Fibroblast of lung (primary cell): ENCODE measurements at regions not wholly inside any gene's neighbourhood (a gene's known extent, or its start where the extent isn't known, plus 50 kb on each side); places are given as distances from the start of the nearest gene placed in this dataset.

Experiments used
- DNase-seq, 2 donors: peaks; one replicate each; pipeline versions ENCODE4 v3.0.0 to v3.0.0-alpha.2; 2010; ENCODE audit warnings: low read depth in 2 of 2
- H2AFZ ChIP-seq: 2 replicates; pipeline ENCODE4 v1.5.1; 2012; ENCODE audit warnings: low read length, control low read depth, inconsistent platforms
- H3K27ac ChIP-seq: 2 replicates; pipeline ENCODE4 v1.5.1; 2011; ENCODE audit warnings: low read length, control low read depth; ENCODE audit not compliant: insufficient read depth
- H3K27me3 ChIP-seq: 2 replicates; pipeline ENCODE4 v1.5.1; 2011; ENCODE audit warnings: mild to moderate bottlenecking, low read length; ENCODE audit not compliant: control insufficient read depth, insufficient read depth
- H3K36me3 ChIP-seq: 2 replicates; pipeline ENCODE4 v1.5.1; 2011; ENCODE audit warnings: low read length; ENCODE audit not compliant: control insufficient read depth, insufficient read depth
- H3K4me1 ChIP-seq: 2 replicates; pipeline ENCODE4 v1.5.1; 2011; ENCODE audit warnings: low read length; ENCODE audit not compliant: control insufficient read depth, insufficient read depth; ENCODE audit errors: extremely low read depth
- H3K4me2 ChIP-seq: 2 replicates; pipeline ENCODE4 v1.5.1; 2011; ENCODE audit warnings: low read length, control low read depth; ENCODE audit not compliant: insufficient read depth; ENCODE audit errors: extremely low read depth
- H3K4me3 ChIP-seq, 4 experiments: fragments of 200-600 bp in 1 of 4; sonication (generic) in 1 of 4; replicated peaks in 1 of 4; 2 replicates each; pipeline ENCODE4 v1.5.1; 2011 to 2016; ENCODE audit warnings: low read length in 4 of 4, low read depth in 3 of 4, mild to moderate bottlenecking in 3 of 4, control low read depth in 2 of 4, inconsistent platforms in 1 of 4, mixed read lengths in 1 of 4; ENCODE audit not compliant: insufficient read depth in 1 of 4; ENCODE audit errors: control extremely low read depth in 1 of 4
- H3K79me2 ChIP-seq: 2 replicates; pipeline ENCODE4 v1.5.1; 2012; ENCODE audit warnings: mild to moderate bottlenecking, low read length, inconsistent platforms; ENCODE audit not compliant: control insufficient read depth, insufficient read depth
- H3K9ac ChIP-seq: 2 replicates; pipeline ENCODE4 v1.5.1; 2011; ENCODE audit warnings: mild to moderate bottlenecking, low read length, control low read depth; ENCODE audit not compliant: insufficient read depth
- H3K9me3 ChIP-seq: 2 replicates; pipeline ENCODE4 v1.5.1; 2012; ENCODE audit warnings: low read depth, low read length; ENCODE audit not compliant: control insufficient read depth, insufficient read depth
- H4K20me1 ChIP-seq: 2 replicates; pipeline ENCODE4 v1.5.1; 2011; ENCODE audit warnings: low read length; ENCODE audit not compliant: control insufficient read depth, insufficient read depth; ENCODE audit errors: extremely low read depth
- CTCF ChIP-seq, 2 donors: IDR thresholded peaks in 1 of 2; conservative IDR thresholded peaks in 1 of 2; 1 replicate in 1 of 2; 2 replicates in 1 of 2; pipeline ENCODE4 v1.5.1; 2011 to 2012; ENCODE audit warnings: low read length in 2 of 2, control low read depth in 1 of 2, inconsistent platforms in 1 of 2, low read depth in 1 of 2, mild to moderate bottlenecking in 1 of 2
- EZH2 ChIP-seq: IDR thresholded peaks from 2 replicates; pipeline ENCODE4 v1.5.1; 2012; ENCODE audit warnings: low read length, control low read depth, mild to moderate bottlenecking; ENCODE audit errors: missing control alignments

DNA sequence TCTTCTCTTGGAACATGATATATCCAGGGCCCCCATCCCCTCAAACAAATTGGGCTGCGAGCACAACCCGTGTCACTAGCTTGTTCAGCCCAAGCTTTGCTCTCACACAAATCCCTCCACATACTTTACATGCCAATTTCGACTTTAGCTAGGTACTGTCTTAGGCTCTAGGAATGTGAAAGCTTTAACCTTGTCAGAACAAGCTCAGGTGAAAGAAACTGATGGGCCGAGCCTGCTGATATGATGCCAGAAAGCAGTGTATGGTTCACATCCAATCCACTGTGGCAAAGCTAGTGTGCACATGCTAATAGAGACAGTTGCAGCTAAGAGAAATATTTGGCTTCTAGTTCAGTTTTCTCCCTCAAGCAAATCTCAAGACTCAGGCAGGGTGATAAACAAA lies 79.5 kb downstream of the TNFSF18 start:
- Histone ChIP-seq H3K4me1 (peaks cover 7% of the 10 kb centered on the region), H4K20me1 (no peaks in the 10 kb centered on the region), H3K9ac (no peak overlapping the region), H3K4me3 (no peak overlapping the region), H3K79me2 (no peaks in the 10 kb centered on the region), H3K36me3 (no peaks in the 10 kb centered on the region), H3K27ac (no peak overlapping the region), H2AFZ (no peak overlapping the region), H3K27me3 (no peaks in the 10 kb centered on the region), H3K4me2 (no peak overlapping the region), H3K9me3 (no peaks in the 10 kb centered on the region)
- DNase-seq, result no peak
- TF ChIP-seq EZH2 (no peak), CTCF (conservative IDR thresholded peaks at IDR 0.05 in 1 of 2, IDR thresholded peaks at IDR 0.05 in 1 of 2; ENCODE audit: low read depth in 1 of 2, low read length in 2 of 2) (no peak)

DNA sequence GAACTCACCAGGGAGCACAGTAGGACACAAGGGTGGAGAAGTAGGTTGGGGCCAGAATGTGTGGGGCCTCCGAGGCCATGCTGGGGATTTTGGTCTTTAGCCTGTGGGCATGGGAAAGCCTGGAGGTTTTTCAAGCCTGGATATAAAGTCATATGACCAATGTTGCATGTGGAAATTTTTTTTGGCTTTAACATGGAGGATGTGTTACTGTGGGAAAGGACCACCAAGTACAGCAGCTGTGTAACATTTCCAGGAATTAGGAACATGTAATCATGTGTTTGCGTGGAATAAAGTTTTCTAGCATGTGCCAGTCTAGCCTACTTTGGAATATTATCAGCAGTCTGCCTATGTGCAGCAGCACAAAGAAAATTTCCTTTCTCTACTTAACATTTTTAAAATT lies 78.5 kb downstream of the TNFSF18 start:
- no peak overlapping the region for H2AFZ ChIP-seq
- no peak for DNase-seq

GRCh38 chr1:172973424-172973823 lies 77.3 kb downstream of the TNFSF18 start:
- Histone ChIP-seq H3K9me3 (no peaks in the 10 kb centered on the region), H3K4me3 (no peak overlapping the region), H3K9ac (no peak overlapping the region), H3K27ac (no peak overlapping the region), H2AFZ (no peak overlapping the region), H3K4me1 (peaks cover 7% of the 10 kb centered on the region), H3K79me2 (no peaks in the 10 kb centered on the region), H3K36me3 (no peaks in the 10 kb centered on the region), H3K27me3 (no peaks in the 10 kb centered on the region), H3K4me2 (no peak overlapping the region), H4K20me1 (no peaks in the 10 kb centered on the region)
- DNase-seq, result peak in 1 of 2 donors; percentile 88
- TF ChIP-seq CTCF (conservative IDR thresholded peaks at IDR 0.05 in 1 of 2, IDR thresholded peaks at IDR 0.05 in 1 of 2; ENCODE audit: low read depth in 1 of 2, low read length in 2 of 2), result no peak
- no peak for TF ChIP-seq EZH2

More for the DNA sequence above, 78.5 kb downstream of the TNFSF18 start:
- Histone ChIP-seq H4K20me1 (no peaks in the 10 kb centered on the region), H3K36me3 (no peaks in the 10 kb centered on the region), H3K9me3 (no peaks in the 10 kb centered on the region), H3K9ac (no peak overlapping the region), H3K4me3 (no peak overlapping the region), H3K79me2 (no peaks in the 10 kb centered on the region), H3K4me2 (no peak overlapping the region), H3K27ac (no peak overlapping the region), H3K27me3 (no peaks in the 10 kb centered on the region), H3K4me1 (peaks cover 7% of the 10 kb centered on the region)
- TF ChIP-seq EZH2 (no peak), CTCF (conservative IDR thresholded peaks at IDR 0.05 in 1 of 2, IDR thresholded peaks at IDR 0.05 in 1 of 2; ENCODE audit: low read depth in 1 of 2, low read length in 2 of 2) (no peak)
